ENCODE measurements at regions not wholly inside any gene's neighbourhood (a gene's known extent, or its start where the extent isn't known, plus 50 kb on each side); places are given as distances from the start of the nearest gene placed in this dataset.

- peak in 2 of 12 donors; percentile 11 to 22 for TF ChIP-seq CTCF (IDR thresholded peaks at IDR 0.05)
- no peak for TF ChIP-seq POLR2A (IDR thresholded peaks at IDR 0.05)
These were observed 117.4 kb upstream of the RORB start for GRCh38 chr9:74379718-74380117.

Data from heart left ventricle (tissue), 13 donors.